SK-N-SH treated with all-trans-retinoic acid at 6 μM for 48 hours (cell line): ENCODE measurements at regions not wholly inside any gene's neighbourhood (a gene's known extent, or its start where the extent isn't known, plus 50 kb on each side); places are given as distances from the start of the nearest gene placed in this dataset.

Experiments used
- ATAC-seq: fragments of 200-7000 bp; cut with Tn5 transposase; 3 replicates; pipeline ENCODE4 v1.9.1; 2020; ENCODE audit warnings: mild to moderate bottlenecking, moderate library complexity
- ARNTL ChIP-seq: fragments of 450-650 bp; formaldehyde crosslinking; IDR thresholded peaks from 2 replicates; pipeline ENCODE4 v1.5.0; 2020; ENCODE audit warnings: low read depth, mild to moderate bottlenecking, moderate library complexity, borderline replicate concordance
- BACH2 ChIP-seq: fragments of 250-450 bp; sonication (Bioruptor Pico); IDR thresholded peaks from 2 replicates; pipeline ENCODE4 v1.9.0; 2021; ENCODE audit warnings: mild to moderate bottlenecking, borderline replicate concordance
- CSDC2 ChIP-seq: fragments of 250-450 bp; sonication (Bioruptor Pico); IDR thresholded peaks from 2 replicates; pipeline ENCODE4 v1.5.0; 2020; ENCODE audit warnings: mild to moderate bottlenecking, moderate library complexity
- GLIS3 ChIP-seq: fragments of 250-450 bp; sonication (Bioruptor Pico); IDR thresholded peaks from 2 replicates; pipeline ENCODE4 v1.5.0; 2020; ENCODE audit warnings: mild to moderate bottlenecking, moderate library complexity
- ISL1 ChIP-seq: fragments of 250-450 bp; sonication (Bioruptor Pico); IDR thresholded peaks from 2 replicates; pipeline ENCODE4 v2.1.2; 2022; ENCODE audit warnings: mild to moderate bottlenecking, moderate library complexity
- OSR1 ChIP-seq: fragments of 250-450 bp; sonication (Bioruptor Pico); IDR thresholded peaks from 2 replicates; pipeline ENCODE4 v1.8.0; 2022; ENCODE audit warnings: moderate library complexity, mild to moderate bottlenecking, inconsistent platforms
- POU6F1 ChIP-seq: fragments of 250-450 bp; sonication (Bioruptor Pico); IDR thresholded peaks from 2 replicates; pipeline ENCODE4 v1.8.0; 2021; ENCODE audit warnings: low read depth, mild to moderate bottlenecking, moderate library complexity, borderline replicate concordance
- RARB ChIP-seq: fragments of 250-450 bp; sonication (Bioruptor Pico); IDR thresholded peaks from 2 replicates; pipeline ENCODE4 v1.8.0; 2021; ENCODE audit warnings: mild to moderate bottlenecking, moderate library complexity
- SNAI2 ChIP-seq: fragments of 250-450 bp; sonication (Bioruptor Pico); IDR thresholded peaks from 2 replicates; pipeline ENCODE4 v1.5.0; 2020; ENCODE audit warnings: mild to moderate bottlenecking, moderate library complexity
- TOX ChIP-seq: fragments of 250-450 bp; sonication (Bioruptor Pico); IDR thresholded peaks from 2 replicates; pipeline ENCODE4 v1.8.0; 2021; ENCODE audit warnings: mild to moderate bottlenecking, moderate library complexity, borderline replicate concordance
- ZFP3 ChIP-seq: fragments of 250-450 bp; sonication (Bioruptor Pico); IDR thresholded peaks from 2 replicates; pipeline ENCODE4 v1.5.0; 2020; ENCODE audit warnings: mild to moderate bottlenecking, moderate library complexity
- ZFP30 ChIP-seq: fragments of 450-650 bp; formaldehyde crosslinking; IDR thresholded peaks from 2 replicates; pipeline ENCODE4 v1.5.0; 2022; ENCODE audit warnings: mild to moderate bottlenecking, moderate library complexity
- ZNF565 ChIP-seq: fragments of 450-650 bp; formaldehyde crosslinking; conservative IDR thresholded peaks from 2 replicates; pipeline ENCODE4 v1.5.0; 2020; ENCODE audit warnings: low read depth, mild to moderate bottlenecking, moderate library complexity
- ZNF70 ChIP-seq: fragments of 450-650 bp; formaldehyde crosslinking; IDR thresholded peaks from 2 replicates; pipeline ENCODE4 v1.5.0; 2020; ENCODE audit warnings: mild to moderate bottlenecking, moderate library complexity
- ZNF8 ChIP-seq: fragments of 450-650 bp; formaldehyde crosslinking; IDR thresholded peaks from 2 replicates; pipeline ENCODE4 v1.5.0; 2020; ENCODE audit warnings: mild to moderate bottlenecking, moderate library complexity
- TF ChIP-seq, protein P1 (sequence below): fragments of 250-450 bp; sonication (Bioruptor Pico); IDR thresholded peaks from 2 replicates; pipeline ENCODE4 v1.8.0; 2020; ENCODE audit warnings: mild to moderate bottlenecking, moderate library complexity, borderline replicate concordance
- TF ChIP-seq, protein P2 (sequence below): fragments of 250-450 bp; sonication (Bioruptor Pico); IDR thresholded peaks from 2 replicates; pipeline ENCODE4 v1.5.1; 2020; ENCODE audit warnings: low read depth, mild to moderate bottlenecking, moderate library complexity
- TF ChIP-seq, protein P3 (sequence below): fragments of 250-450 bp; sonication (Bioruptor Pico); IDR thresholded peaks from 2 replicates; pipeline ENCODE4 v1.5.1; 2021; ENCODE audit warnings: mild to moderate bottlenecking, moderate library complexity
- TF ChIP-seq, protein P4 (sequence below): fragments of 250-450 bp; sonication (Bioruptor Pico); IDR thresholded peaks from 2 replicates; pipeline ENCODE4 v1.5.0; 2020; ENCODE audit warnings: mild to moderate bottlenecking, moderate library complexity

GRCh38 chr2:223369889-223370288 is 232.3 kb downstream of the SCG2 start (continued):
- TF ChIP-seq, protein P1, sequence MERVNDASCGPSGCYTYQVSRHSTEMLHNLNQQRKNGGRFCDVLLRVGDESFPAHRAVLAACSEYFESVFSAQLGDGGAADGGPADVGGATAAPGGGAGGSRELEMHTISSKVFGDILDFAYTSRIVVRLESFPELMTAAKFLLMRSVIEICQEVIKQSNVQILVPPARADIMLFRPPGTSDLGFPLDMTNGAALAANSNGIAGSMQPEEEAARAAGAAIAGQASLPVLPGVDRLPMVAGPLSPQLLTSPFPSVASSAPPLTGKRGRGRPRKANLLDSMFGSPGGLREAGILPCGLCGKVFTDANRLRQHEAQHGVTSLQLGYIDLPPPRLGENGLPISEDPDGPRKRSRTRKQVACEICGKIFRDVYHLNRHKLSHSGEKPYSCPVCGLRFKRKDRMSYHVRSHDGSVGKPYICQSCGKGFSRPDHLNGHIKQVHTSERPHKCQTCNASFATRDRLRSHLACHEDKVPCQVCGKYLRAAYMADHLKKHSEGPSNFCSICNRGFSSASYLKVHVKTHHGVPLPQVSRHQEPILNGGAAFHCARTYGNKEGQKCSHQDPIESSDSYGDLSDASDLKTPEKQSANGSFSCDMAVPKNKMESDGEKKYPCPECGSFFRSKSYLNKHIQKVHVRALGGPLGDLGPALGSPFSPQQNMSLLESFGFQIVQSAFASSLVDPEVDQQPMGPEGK (CRISPR knock-in tag) = no peak

DNA sequence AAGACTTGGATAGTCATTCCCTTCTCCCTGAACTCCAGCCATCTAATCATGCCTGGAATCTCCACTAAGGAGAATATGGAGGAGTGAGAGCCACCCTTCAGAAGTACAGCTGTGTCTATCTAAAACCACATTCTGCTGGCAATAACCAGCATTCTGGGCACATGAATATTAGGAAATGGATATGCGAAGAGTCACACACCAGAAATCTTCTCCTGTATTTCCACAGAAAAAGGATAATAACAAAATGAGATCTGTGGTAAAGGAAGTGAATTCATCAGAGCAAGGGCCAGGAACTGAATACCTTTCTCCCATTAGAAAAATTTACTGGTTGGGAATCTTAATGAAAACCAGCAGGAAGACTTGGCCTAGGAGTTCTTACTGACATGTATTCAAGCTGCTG is 218.8 kb downstream of the SCG2 start:
- TF ChIP-seq OSR1 (CRISPR knock-in tag) = no peak
- ATAC-seq = peak; percentile 95

- no peak for TF ChIP-seq CSDC2 (CRISPR knock-in tag)
- TF ChIP-seq TOX (CRISPR knock-in tag) = no peak
- no peak for TF ChIP-seq ZFP30 (CRISPR knock-in tag)
- TF ChIP-seq POU6F1 (CRISPR knock-in tag) = no peak
- TF ChIP-seq ZFP3 = no peak
- no peak for TF ChIP-seq SNAI2
- TF ChIP-seq, protein P2, sequence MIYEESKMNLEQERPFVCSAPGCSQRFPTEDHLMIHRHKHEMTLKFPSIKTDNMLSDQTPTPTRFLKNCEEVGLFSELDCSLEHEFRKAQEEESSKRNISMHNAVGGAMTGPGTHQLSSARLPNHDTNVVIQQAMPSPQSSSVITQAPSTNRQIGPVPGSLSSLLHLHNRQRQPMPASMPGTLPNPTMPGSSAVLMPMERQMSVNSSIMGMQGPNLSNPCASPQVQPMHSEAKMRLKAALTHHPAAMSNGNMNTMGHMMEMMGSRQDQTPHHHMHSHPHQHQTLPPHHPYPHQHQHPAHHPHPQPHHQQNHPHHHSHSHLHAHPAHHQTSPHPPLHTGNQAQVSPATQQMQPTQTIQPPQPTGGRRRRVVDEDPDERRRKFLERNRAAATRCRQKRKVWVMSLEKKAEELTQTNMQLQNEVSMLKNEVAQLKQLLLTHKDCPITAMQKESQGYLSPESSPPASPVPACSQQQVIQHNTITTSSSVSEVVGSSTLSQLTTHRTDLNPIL (CRISPR knock-in tag) = no peak
- TF ChIP-seq BACH2 (CRISPR knock-in tag) = no peak
- TF ChIP-seq ZNF8 (CRISPR knock-in tag) = no peak
- TF ChIP-seq, protein P3, sequence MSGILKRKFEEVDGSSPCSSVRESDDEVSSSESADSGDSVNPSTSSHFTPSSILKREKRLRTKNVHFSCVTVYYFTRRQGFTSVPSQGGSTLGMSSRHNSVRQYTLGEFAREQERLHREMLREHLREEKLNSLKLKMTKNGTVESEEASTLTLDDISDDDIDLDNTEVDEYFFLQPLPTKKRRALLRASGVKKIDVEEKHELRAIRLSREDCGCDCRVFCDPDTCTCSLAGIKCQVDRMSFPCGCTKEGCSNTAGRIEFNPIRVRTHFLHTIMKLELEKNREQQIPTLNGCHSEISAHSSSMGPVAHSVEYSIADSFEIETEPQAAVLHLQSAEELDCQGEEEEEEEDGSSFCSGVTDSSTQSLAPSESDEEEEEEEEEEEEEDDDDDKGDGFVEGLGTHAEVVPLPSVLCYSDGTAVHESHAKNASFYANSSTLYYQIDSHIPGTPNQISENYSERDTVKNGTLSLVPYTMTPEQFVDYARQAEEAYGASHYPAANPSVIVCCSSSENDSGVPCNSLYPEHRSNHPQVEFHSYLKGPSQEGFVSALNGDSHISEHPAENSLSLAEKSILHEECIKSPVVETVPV (CRISPR knock-in tag) = no peak
- TF ChIP-seq, protein P4, sequence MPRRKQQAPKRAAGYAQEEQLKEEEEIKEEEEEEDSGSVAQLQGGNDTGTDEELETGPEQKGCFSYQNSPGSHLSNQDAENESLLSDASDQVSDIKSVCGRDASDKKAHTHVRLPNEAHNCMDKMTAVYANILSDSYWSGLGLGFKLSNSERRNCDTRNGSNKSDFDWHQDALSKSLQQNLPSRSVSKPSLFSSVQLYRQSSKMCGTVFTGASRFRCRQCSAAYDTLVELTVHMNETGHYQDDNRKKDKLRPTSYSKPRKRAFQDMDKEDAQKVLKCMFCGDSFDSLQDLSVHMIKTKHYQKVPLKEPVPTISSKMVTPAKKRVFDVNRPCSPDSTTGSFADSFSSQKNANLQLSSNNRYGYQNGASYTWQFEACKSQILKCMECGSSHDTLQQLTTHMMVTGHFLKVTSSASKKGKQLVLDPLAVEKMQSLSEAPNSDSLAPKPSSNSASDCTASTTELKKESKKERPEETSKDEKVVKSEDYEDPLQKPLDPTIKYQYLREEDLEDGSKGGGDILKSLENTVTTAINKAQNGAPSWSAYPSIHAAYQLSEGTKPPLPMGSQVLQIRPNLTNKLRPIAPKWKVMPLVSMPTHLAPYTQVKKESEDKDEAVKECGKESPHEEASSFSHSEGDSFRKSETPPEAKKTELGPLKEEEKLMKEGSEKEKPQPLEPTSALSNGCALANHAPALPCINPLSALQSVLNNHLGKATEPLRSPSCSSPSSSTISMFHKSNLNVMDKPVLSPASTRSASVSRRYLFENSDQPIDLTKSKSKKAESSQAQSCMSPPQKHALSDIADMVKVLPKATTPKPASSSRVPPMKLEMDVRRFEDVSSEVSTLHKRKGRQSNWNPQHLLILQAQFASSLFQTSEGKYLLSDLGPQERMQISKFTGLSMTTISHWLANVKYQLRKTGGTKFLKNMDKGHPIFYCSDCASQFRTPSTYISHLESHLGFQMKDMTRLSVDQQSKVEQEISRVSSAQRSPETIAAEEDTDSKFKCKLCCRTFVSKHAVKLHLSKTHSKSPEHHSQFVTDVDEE = no peak
- TF ChIP-seq ISL1 (CRISPR knock-in tag) = no peak
- no peak for TF ChIP-seq ARNTL
- TF ChIP-seq OSR1 (CRISPR knock-in tag) = no peak
- TF ChIP-seq RARB = no peak
- TF ChIP-seq ZNF70 (CRISPR knock-in tag) = no peak
- TF ChIP-seq, protein P1 (CRISPR knock-in tag) = no peak
- no peak for TF ChIP-seq GLIS3 (CRISPR knock-in tag)
- TF ChIP-seq ZNF565 = no peak
These were observed 216.0 kb downstream of the SCG2 start for GRCh38 chr2:223386189-223386588.

GRCh38 chr2:223386984-223387383 is 215.2 kb downstream of the SCG2 start:
- ATAC-seq = no peak
- no peak for TF ChIP-seq TOX (CRISPR knock-in tag)

More at GRCh38 chr2:223386189-223386588, 216.0 kb downstream of the SCG2 start:
- ATAC-seq = no peak
